Cardiac fibroblast (primary cell): ENCODE measurements at regions not wholly inside any gene's neighbourhood (a gene's known extent, or its start where the extent isn't known, plus 50 kb on each side); places are given as distances from the start of the nearest gene placed in this dataset.

ENCODE experiments used
- DNase-seq, 2 donors: peaks; one replicate each; pipeline versions ENCODE4 v3.0.0 to v3.0.0-alpha.2; 2010; ENCODE audit warnings: low read depth in 2 of 2
- H3K4me3 ChIP-seq, 2 donors: replicated peaks in 1 of 2; 1 replicate in 1 of 2; 2 replicates in 1 of 2; pipeline ENCODE4 v1.5.1; 2011; ENCODE audit warnings: low read depth in 2 of 2, low read length in 2 of 2, mild to moderate bottlenecking in 2 of 2, moderate library complexity in 1 of 2
- CTCF ChIP-seq: IDR thresholded peaks from one replicate; pipeline ENCODE4 v1.5.1; 2011; ENCODE audit warnings: low read depth, mild to moderate bottlenecking, low read length, inconsistent platforms

GRCh38 chr5:121500310-121500709 is 351.4 kb upstream of the FTMT start:
- no peak for TF ChIP-seq CTCF
- DNase-seq: no peak
- H3K4me3 ChIP-seq: no peak overlapping the region

- no peak for TF ChIP-seq CTCF
- DNase-seq: peak in 1 of 2 donors; percentile 2
- H3K4me3 ChIP-seq: no peak overlapping the region
Measured at GRCh38 chr5:121503111-121503840, 348.4 kb upstream of the FTMT start.

- TF ChIP-seq CTCF: no peak
- no peak overlapping the region for H3K4me3 ChIP-seq
- DNase-seq: no peak
Measured at GRCh38 chr5:121516997-121517396, 334.7 kb upstream of the FTMT start.

- no peak for TF ChIP-seq CTCF
- H3K4me3 ChIP-seq: no peak overlapping the region
- no peak for DNase-seq
Measured at GRCh38 chr5:121525706-121526105, 326.0 kb upstream of the FTMT start.

GRCh38 chr5:121526908-121527307 is 324.8 kb upstream of the FTMT start:
- TF ChIP-seq CTCF: no peak
- H3K4me3 ChIP-seq: no peak overlapping the region
- no peak for DNase-seq

- DNase-seq: no peak
- H3K4me3 ChIP-seq: no peak overlapping the region
- TF ChIP-seq CTCF: no peak
Measured at GRCh38 chr5:121533814-121534213, 317.9 kb upstream of the FTMT start.

- TF ChIP-seq CTCF: no peak
- DNase-seq: no peak
- H3K4me3 ChIP-seq: no peak overlapping the region
Measured at GRCh38 chr5:121550989-121551388, 300.7 kb upstream of the FTMT start.
